ENCODE measurements at regions not wholly inside any gene's neighbourhood (a gene's known extent, or its start where the extent isn't known, plus 50 kb on each side); places are given as distances from the start of the nearest gene placed in this dataset.

DNA sequence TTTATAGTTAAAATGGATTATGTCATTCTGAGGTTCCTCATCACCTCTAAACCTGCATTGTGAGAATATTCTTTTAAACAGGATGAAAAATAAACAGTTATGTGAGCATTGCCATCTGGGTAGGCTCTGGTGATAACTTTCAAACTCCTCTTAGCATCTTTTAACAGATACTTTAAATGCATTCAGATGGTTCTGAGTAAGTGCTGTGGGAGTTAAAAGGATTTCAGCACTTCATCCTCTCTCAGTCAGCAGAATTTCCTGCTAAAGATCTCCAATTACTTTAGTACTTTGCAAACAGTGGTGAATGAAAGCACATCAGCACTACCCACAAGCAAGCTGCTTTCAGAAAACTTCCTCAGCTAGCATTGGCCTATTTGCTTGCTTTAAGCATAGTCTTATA, 59.3 kb upstream of the TMTC1 start:
- no peaks in the 10 kb centered on the region for H3K9me3 ChIP-seq
- DNase-seq (no peak), ATAC-seq (no peak)
- H3K4me1 ChIP-seq, result no peaks in the 10 kb centered on the region
- H3K27me3 ChIP-seq, result no peaks in the 10 kb centered on the region
- no peaks in the 10 kb centered on the region for H3K36me3 ChIP-seq
- intact Hi-C loops (cut with DNase I), result no loop called here
- TF ChIP-seq, protein P1, sequence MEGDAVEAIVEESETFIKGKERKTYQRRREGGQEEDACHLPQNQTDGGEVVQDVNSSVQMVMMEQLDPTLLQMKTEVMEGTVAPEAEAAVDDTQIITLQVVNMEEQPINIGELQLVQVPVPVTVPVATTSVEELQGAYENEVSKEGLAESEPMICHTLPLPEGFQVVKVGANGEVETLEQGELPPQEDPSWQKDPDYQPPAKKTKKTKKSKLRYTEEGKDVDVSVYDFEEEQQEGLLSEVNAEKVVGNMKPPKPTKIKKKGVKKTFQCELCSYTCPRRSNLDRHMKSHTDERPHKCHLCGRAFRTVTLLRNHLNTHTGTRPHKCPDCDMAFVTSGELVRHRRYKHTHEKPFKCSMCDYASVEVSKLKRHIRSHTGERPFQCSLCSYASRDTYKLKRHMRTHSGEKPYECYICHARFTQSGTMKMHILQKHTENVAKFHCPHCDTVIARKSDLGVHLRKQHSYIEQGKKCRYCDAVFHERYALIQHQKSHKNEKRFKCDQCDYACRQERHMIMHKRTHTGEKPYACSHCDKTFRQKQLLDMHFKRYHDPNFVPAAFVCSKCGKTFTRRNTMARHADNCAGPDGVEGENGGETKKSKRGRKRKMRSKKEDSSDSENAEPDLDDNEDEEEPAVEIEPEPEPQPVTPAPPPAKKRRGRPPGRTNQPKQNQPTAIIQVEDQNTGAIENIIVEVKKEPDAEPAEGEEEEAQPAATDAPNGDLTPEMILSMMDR (IDR thresholded peaks at IDR 0.05), result no peak
- no peak overlapping the region for H3K4me3 ChIP-seq
- no peak overlapping the region for H3K27ac ChIP-seq

DNA sequence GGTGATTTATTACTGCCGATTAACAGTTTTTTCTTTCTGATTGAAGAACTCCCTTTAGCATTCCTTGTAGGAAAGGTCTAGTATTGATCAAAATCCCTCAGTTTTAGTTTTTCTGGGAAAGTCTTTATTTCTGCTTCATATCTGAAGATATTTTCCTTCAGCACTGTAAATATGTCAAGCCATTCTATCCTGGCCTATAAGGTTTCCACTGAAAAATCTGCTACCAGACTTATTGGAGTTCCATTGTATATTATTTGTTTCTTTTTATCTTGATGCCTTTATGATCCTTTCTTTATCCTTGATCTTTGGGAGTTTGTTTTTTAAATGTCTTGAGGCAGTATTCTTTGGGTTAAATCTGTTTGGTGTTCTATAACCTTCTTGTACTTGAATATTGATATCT, 55.0 kb upstream of the TMTC1 start:
- intact Hi-C loops (cut with DNase I), result no loop called here
- no peak overlapping the region for H3K4me3 ChIP-seq
- no peak overlapping the region for H3K27ac ChIP-seq
- H3K4me1 ChIP-seq, result no peaks in the 10 kb centered on the region
- no peaks in the 10 kb centered on the region for H3K36me3 ChIP-seq
- no peaks in the 10 kb centered on the region for H3K27me3 ChIP-seq
- TF ChIP-seq, protein P1 (IDR thresholded peaks at IDR 0.05), result no peak
- ATAC-seq, result no peak
- no peak for DNase-seq
- H3K9me3 ChIP-seq, result no peaks in the 10 kb centered on the region
